Transverse colon (tissue), 4 donors: ENCODE measurements at regions not wholly inside any gene's neighbourhood (a gene's known extent, or its start where the extent isn't known, plus 50 kb on each side); places are given as distances from the start of the nearest gene placed in this dataset.

Source experiments
- POLR2AphosphoS5 ChIP-seq, 3 donors: sonication (generic); formaldehyde crosslinking; IDR thresholded peaks; one replicate each; pipeline ENCODE4 v1.6.1; 2016; ENCODE audit warnings: antibody characterized with exemption in 3 of 3
- TF ChIP-seq, protein P1 (sequence below), 5 experiments: fragments of 200-600 bp in 3 of 5; fragments of 450-650 bp in 2 of 5; sonication (generic) in 3 of 5; IDR thresholded peaks; 1 replicate in 2 of 5; 2 replicates in 3 of 5; pipeline ENCODE4 v1.5.1; 2016 to 2017; ENCODE audit warnings: antibody characterized with exemption in 5 of 5, inconsistent platforms in 3 of 5, mild to moderate bottlenecking in 2 of 5, moderate library complexity in 1 of 5

DNA sequence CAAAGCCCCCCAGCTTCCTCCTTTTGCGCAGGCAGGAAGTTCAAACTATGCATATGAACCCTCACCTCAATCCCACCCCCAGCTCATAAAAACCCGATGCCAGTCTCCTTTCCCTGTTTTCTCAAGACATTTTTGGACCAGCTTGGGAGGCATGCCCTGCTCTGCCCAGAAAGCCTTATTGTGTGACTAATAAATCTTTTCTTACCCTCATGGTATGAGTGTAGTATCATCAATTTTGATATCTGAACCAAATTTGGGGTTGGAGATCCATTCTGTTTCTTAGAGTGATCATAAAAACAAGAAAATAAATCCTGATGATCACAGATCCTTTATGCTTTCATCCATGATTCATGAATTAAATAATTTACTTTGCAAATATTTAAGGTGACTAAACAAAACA lies 128.5 kb downstream of the ALG10B start:
- TF ChIP-seq, protein P1, sequence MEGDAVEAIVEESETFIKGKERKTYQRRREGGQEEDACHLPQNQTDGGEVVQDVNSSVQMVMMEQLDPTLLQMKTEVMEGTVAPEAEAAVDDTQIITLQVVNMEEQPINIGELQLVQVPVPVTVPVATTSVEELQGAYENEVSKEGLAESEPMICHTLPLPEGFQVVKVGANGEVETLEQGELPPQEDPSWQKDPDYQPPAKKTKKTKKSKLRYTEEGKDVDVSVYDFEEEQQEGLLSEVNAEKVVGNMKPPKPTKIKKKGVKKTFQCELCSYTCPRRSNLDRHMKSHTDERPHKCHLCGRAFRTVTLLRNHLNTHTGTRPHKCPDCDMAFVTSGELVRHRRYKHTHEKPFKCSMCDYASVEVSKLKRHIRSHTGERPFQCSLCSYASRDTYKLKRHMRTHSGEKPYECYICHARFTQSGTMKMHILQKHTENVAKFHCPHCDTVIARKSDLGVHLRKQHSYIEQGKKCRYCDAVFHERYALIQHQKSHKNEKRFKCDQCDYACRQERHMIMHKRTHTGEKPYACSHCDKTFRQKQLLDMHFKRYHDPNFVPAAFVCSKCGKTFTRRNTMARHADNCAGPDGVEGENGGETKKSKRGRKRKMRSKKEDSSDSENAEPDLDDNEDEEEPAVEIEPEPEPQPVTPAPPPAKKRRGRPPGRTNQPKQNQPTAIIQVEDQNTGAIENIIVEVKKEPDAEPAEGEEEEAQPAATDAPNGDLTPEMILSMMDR (IDR thresholded peaks at IDR 0.05): no peak
- no peak for TF ChIP-seq POLR2AphosphoS5 (IDR thresholded peaks at IDR 0.05)
